ENCODE measurements at regions not wholly inside any gene's neighbourhood (a gene's known extent, or its start where the extent isn't known, plus 50 kb on each side); places are given as distances from the start of the nearest gene placed in this dataset.

DNA sequence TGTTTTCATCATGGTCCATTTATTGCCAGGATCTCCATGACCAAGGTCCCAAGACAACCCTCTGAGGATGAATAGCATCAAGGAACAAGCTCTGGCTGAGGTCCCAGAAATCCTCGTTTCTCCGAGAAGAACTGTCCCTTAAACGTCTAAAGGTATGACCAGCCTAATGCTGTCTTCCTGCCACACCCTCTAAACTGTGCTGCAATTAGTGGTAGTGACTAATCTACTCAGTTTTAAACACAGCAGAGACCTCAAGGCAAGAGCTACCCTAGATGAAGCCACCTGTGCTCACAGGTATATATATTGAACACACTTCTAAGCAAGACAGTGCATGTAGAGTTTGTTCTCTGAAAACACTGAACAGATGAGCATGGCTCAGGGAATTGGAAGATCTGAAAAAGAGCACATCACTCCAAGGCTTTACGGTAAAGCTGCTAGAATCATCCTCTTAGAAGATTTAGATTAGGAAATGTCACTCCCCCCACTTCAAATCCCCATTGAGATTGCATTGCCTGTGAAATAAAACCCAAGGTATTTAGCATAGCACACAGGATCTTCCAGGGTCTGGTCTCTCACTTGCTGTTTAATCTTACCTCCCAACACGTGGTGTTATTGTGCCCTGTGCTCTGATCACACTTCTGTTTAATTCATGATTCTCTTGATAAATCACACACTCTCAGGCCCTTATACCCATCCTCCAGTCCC lies 173.9 kb upstream of the VCX3A start:
- ChIA-PET POLR2A (no interaction called here), CTCF (no interaction called here)
- peaks cover 3% of the 10 kb centered on the region for H3K9me3 ChIP-seq (ENCODE audit: control insufficient read depth, insufficient read depth, low read length)
- no peak for DNase-seq (ENCODE audit: low read depth, low spot score)
- no peaks in the 10 kb centered on the region for H3K27me3 ChIP-seq (ENCODE audit: control insufficient read depth, insufficient read depth, low read length)
- TF ChIP-seq, protein P1, sequence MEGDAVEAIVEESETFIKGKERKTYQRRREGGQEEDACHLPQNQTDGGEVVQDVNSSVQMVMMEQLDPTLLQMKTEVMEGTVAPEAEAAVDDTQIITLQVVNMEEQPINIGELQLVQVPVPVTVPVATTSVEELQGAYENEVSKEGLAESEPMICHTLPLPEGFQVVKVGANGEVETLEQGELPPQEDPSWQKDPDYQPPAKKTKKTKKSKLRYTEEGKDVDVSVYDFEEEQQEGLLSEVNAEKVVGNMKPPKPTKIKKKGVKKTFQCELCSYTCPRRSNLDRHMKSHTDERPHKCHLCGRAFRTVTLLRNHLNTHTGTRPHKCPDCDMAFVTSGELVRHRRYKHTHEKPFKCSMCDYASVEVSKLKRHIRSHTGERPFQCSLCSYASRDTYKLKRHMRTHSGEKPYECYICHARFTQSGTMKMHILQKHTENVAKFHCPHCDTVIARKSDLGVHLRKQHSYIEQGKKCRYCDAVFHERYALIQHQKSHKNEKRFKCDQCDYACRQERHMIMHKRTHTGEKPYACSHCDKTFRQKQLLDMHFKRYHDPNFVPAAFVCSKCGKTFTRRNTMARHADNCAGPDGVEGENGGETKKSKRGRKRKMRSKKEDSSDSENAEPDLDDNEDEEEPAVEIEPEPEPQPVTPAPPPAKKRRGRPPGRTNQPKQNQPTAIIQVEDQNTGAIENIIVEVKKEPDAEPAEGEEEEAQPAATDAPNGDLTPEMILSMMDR (IDR thresholded peaks at IDR 0.05; ENCODE audit: low read depth, low read length), result no peak
- H3K4me3 ChIP-seq (ENCODE audit: low read depth, low read length), result no peak overlapping the region
- H3K27ac ChIP-seq (ENCODE audit: low read depth, low read length), result no peak overlapping the region

DNA sequence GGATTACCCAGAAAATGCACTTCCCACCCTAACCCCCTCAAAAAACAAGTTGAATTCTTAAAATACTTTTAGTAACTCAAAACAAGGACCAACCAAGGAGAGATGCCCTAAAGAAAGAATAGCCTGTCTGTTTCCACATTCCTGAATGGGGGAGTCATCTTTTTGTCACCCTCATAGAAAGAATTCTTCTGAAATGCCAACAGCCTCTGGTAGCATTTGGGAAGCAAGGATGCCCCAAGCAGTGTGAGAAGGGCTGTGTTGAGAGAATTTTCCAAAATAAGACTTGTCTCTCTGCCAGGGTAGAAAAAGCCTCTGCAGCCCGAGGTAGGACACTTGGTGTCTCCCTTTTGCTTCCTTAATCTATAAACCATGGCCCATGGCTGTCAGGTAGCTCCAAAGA lies 173.1 kb upstream of the VCX3A start:
- Histone ChIP-seq H3K27me3 (ENCODE audit: control insufficient read depth, insufficient read depth, low read length) (no peaks in the 10 kb centered on the region), H3K4me3 (ENCODE audit: low read depth, low read length) (no peak overlapping the region), H3K9me3 (ENCODE audit: control insufficient read depth, insufficient read depth, low read length) (peaks cover 3% of the 10 kb centered on the region), H3K27ac (ENCODE audit: low read depth, low read length) (no peak overlapping the region)
- POLR2A ChIA-PET, result no interaction called here
- TF ChIP-seq, protein P1 (IDR thresholded peaks at IDR 0.05; ENCODE audit: low read depth, low read length), result no peak
- CTCF ChIA-PET, result no interaction called here
- DNase-seq (ENCODE audit: low read depth, low spot score), result no peak

DNA sequence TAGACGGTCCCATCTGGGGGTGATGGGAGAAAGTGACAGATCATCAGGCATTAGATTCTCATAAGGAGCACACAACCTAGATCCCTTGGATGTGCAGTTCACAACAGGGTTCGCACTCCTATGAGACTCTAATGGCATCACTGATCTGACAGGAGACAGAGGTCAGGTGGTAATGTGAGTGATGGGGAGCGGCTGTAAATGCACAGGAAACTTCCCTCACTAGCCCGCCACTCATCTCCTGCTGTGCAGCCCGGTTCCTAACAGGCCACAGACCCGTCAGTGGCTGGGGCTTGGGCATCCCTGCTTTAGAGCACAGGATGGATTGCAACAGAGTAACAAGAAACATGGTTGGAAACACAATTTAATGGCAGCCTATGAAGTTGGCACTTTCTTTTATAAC lies 172.6 kb upstream of the VCX3A start:
- CTCF ChIA-PET, result no interaction called here
- POLR2A ChIA-PET, result no interaction called here
- TF ChIP-seq, protein P1 (IDR thresholded peaks at IDR 0.05; ENCODE audit: low read depth, low read length), result no peak

DNA sequence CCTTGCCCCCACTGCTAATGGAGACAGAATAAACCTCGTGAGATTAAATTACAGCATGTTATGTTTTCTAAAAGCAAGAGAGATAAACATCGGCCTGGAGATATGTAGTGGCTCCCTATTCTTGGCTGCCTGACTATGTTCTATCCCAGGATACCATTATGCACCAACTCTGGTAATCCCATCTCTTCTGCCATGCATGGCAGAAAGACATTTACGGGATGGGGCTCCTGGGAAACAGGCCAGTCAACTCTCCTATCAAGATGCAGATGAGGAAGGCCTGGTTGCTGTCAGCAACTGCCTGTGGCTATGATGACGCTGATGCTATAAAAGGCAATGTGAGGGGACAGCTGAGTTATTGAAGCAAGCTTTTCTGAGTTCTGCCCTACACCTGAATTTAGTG lies 166.2 kb upstream of the VCX3A start:
- no peak overlapping the region for H3K27ac ChIP-seq (ENCODE audit: low read depth, low read length)
- TF ChIP-seq, protein P1 (IDR thresholded peaks at IDR 0.05; ENCODE audit: low read depth, low read length), result no peak
- H3K4me3 ChIP-seq (ENCODE audit: low read depth, low read length), result no peak overlapping the region
- ChIA-PET POLR2A (no interaction called here), CTCF (no interaction called here)
- no peak for DNase-seq (ENCODE audit: low read depth, low spot score)
- no peaks in the 10 kb centered on the region; the same call in 1 of the 2 replicates for H3K9me3 ChIP-seq (ENCODE audit: control insufficient read depth, insufficient read depth, low read length)
- H3K27me3 ChIP-seq (ENCODE audit: control insufficient read depth, insufficient read depth, low read length), result no peaks in the 10 kb centered on the region

More for the DNA sequence above, 172.6 kb upstream of the VCX3A start:
- Histone ChIP-seq H3K27me3 (ENCODE audit: control insufficient read depth, insufficient read depth, low read length) (no peaks in the 10 kb centered on the region), H3K27ac (ENCODE audit: low read depth, low read length) (no peak overlapping the region), H3K9me3 (ENCODE audit: control insufficient read depth, insufficient read depth, low read length) (peaks cover 3% of the 10 kb centered on the region), H3K4me3 (ENCODE audit: low read depth, low read length) (no peak overlapping the region)
- no peak for DNase-seq (ENCODE audit: low read depth, low spot score)

DNA sequence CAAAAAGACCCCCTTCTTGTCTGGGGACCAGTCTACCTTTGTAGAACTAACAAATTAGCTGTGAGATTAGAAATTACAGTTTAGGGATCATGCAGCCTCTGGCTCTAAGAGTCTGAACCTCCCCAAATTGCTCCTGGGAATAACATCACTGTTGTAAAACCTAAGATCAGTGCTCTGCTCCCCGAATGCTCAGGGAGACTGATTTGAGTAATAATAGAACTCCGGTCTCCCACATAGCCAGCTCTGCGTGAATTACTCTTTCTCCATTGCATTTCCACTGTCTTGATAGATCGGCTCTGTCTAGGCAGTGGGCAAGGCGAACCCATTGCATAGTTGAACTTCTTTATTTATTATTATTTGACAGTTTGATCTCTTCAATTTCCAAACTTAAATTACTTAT lies 160.8 kb upstream of the VCX3A start:
- Histone ChIP-seq H3K4me3 (ENCODE audit: low read depth, low read length) (no peak overlapping the region), H3K27me3 (ENCODE audit: control insufficient read depth, insufficient read depth, low read length) (no peaks in the 10 kb centered on the region), H3K9me3 (ENCODE audit: control insufficient read depth, insufficient read depth, low read length) (no peaks in the 10 kb centered on the region; the same call in 1 of the 2 replicates), H3K27ac (ENCODE audit: low read depth, low read length) (no peak overlapping the region)
- CTCF ChIA-PET, result no interaction called here
- TF ChIP-seq, protein P1 (IDR thresholded peaks at IDR 0.05; ENCODE audit: low read depth, low read length), result no peak
- DNase-seq (ENCODE audit: low read depth, low spot score), result no peak
- POLR2A ChIA-PET, result no interaction called here
